Prostate gland (tissue), 2 donors: ENCODE measurements at regions not wholly inside any gene's neighbourhood (a gene's known extent, or its start where the extent isn't known, plus 50 kb on each side); places are given as distances from the start of the nearest gene placed in this dataset.

ENCODE experiments used
- DNase-seq: peaks from one replicate; pipeline ENCODE4 v3.0.0-alpha.2; 2019; ENCODE audit warnings: low spot score
- H3K27ac ChIP-seq, 2 donors: fragments of 200-600 bp; sonication (generic); 2 replicates each; pipeline ENCODE4 v1.5.1; 2017 to 2019
- H3K27me3 ChIP-seq: fragments of 200-600 bp; sonication (generic); replicated peaks from 2 replicates; pipeline ENCODE4 v1.5.1; 2019; ENCODE audit not compliant: insufficient read depth
- H3K36me3 ChIP-seq, 2 donors: fragments of 200-600 bp; sonication (generic); 1 replicate in 1 of 2; 2 replicates in 1 of 2; pipeline versions ENCODE4 v1.5.1 to v1.8.1; 2017 to 2019
- H3K4me1 ChIP-seq: fragments of 200-600 bp; sonication (generic); replicated peaks from 2 replicates; pipeline ENCODE4 v1.5.1; 2019
- H3K4me3 ChIP-seq, 2 donors: fragments of 200-600 bp; sonication (generic); 2 replicates each; pipeline ENCODE4 v1.5.1; 2017 to 2019
- H3K9me3 ChIP-seq: fragments of 200-600 bp; sonication (generic); 2 replicates; pipeline ENCODE4 v1.5.1; 2017
- POLR2A ChIP-seq: fragments of 450-650 bp; IDR thresholded peaks from one replicate; pipeline ENCODE4 v1.6.1; 2016; ENCODE audit warnings: antibody characterized with exemption, mild to moderate bottlenecking
- POLR2AphosphoS5 ChIP-seq: sonication (generic); formaldehyde crosslinking; IDR thresholded peaks from one replicate; pipeline ENCODE4 v1.6.1; 2017; ENCODE audit warnings: antibody characterized with exemption
- WGBS: methylation state at CpG from one replicate; pipeline ENCODE4 v1.1.5; 2018; 5-methylcytosine and 5-hydroxymethylcytosine counted together
- intact Hi-C: fragments of 100-400 bp; cut with DNase I; formaldehyde crosslinking; loops from one replicate; pipeline ENCODE4 v1.14.2; 2022
- TF ChIP-seq, protein P1 (sequence below), 4 experiments: fragments of 200-600 bp in 2 of 4; fragments of 450-650 bp in 2 of 4; sonication (generic) in 2 of 4; IDR thresholded peaks; 1 replicate in 3 of 4; 2 replicates in 1 of 4; pipeline ENCODE4 v1.5.1; 2016 to 2019; ENCODE audit warnings: antibody characterized with exemption in 4 of 4, mild to moderate bottlenecking in 2 of 4, moderate library complexity in 2 of 4

DNA sequence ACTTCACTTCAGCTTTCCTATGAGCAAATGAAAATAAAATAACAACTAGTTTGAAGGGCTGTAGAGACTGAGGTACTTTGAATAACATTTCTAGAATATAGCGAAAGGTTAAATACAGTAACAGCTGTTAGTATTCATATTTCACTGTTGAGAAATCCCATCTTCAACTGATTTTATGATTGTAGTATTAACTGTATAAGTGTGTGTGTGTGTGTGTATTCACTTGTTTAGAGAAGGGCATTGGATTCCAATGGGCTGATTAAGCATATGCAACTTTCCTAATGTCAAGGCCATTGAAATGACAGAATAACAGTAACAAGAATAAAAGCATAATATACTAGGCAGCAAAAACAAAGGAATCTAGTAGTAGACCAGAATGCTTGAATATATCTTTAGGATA, 957.5 kb upstream of the EPHA7 start:
- H3K36me3 ChIP-seq = no peaks in the 10 kb centered on the region
- H3K9me3 ChIP-seq = no peaks in the 10 kb centered on the region
- no peak for TF ChIP-seq POLR2AphosphoS5
- TF ChIP-seq POLR2A = no peak
- TF ChIP-seq, protein P1, sequence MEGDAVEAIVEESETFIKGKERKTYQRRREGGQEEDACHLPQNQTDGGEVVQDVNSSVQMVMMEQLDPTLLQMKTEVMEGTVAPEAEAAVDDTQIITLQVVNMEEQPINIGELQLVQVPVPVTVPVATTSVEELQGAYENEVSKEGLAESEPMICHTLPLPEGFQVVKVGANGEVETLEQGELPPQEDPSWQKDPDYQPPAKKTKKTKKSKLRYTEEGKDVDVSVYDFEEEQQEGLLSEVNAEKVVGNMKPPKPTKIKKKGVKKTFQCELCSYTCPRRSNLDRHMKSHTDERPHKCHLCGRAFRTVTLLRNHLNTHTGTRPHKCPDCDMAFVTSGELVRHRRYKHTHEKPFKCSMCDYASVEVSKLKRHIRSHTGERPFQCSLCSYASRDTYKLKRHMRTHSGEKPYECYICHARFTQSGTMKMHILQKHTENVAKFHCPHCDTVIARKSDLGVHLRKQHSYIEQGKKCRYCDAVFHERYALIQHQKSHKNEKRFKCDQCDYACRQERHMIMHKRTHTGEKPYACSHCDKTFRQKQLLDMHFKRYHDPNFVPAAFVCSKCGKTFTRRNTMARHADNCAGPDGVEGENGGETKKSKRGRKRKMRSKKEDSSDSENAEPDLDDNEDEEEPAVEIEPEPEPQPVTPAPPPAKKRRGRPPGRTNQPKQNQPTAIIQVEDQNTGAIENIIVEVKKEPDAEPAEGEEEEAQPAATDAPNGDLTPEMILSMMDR (IDR thresholded peaks at IDR 0.05) = no peak
- intact Hi-C loops = no loop called here
- no peak for DNase-seq
- no peak overlapping the region for H3K4me3 ChIP-seq
- no peak overlapping the region for H3K27ac ChIP-seq
- no peaks in the 10 kb centered on the region for H3K27me3 ChIP-seq
- 85% methylated on average over 1 of the region's 1 CpG for WGBS
- H3K4me1 ChIP-seq = no peaks in the 10 kb centered on the region

DNA sequence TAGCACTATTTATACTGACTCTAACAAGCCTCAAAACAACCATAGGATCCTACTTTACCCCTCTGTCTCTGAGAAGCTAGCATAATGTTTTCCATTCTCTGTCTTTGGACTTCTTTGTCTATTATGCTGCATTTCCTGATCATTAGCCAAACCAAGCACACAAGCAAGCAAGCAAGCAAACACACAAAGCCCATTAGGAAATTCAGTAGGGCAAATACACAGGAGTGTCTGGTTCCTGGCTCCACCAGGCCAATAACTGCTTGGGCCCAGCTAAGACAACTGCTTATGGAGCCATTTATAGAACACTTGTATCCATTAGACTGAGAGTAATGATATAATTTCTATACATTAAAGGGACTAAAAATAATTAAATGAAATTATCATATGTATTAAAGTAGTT, 952.9 kb upstream of the EPHA7 start:
- intact Hi-C loops = no loop called here
- no peak overlapping the region for H3K27ac ChIP-seq
- H3K36me3 ChIP-seq = no peaks in the 10 kb centered on the region
- H3K9me3 ChIP-seq = no peaks in the 10 kb centered on the region
- no peak for DNase-seq
- TF ChIP-seq POLR2AphosphoS5 (no peak), POLR2A (no peak)
- TF ChIP-seq, protein P1 (IDR thresholded peaks at IDR 0.05) = no peak
- no peaks in the 10 kb centered on the region for H3K4me1 ChIP-seq
- no peak overlapping the region for H3K4me3 ChIP-seq
- H3K27me3 ChIP-seq = no peaks in the 10 kb centered on the region

DNA sequence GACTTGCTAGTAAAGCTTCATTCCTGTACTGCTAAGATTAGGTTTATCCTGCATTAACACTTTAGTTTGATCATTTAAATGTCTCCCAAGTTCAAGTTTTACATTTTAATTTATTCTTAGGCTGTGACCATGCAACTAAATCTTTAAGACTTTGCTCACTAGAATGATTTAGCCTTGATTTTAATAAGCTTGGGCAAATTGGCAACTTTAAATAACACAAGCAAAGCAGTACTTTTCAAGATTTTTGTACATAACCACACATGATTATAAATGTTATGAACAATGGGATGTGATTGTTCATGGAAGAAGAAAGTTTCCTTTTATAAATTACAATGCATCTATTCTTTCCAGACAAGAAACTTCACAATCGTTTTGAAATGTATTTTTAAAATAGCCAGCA, 948.0 kb upstream of the EPHA7 start:
- Histone ChIP-seq H3K4me3 (no peak overlapping the region), H3K9me3 (no peaks in the 10 kb centered on the region), H3K27ac (no peak overlapping the region), H3K36me3 (no peaks in the 10 kb centered on the region), H3K4me1 (no peaks in the 10 kb centered on the region), H3K27me3 (no peaks in the 10 kb centered on the region)
- intact Hi-C loops = no loop called here
- 49% methylated on average over 1 of the region's 1 CpG for WGBS
- TF ChIP-seq POLR2A = no peak
- no peak for TF ChIP-seq POLR2AphosphoS5
- TF ChIP-seq, protein P1 (IDR thresholded peaks at IDR 0.05) = no peak
- no peak for DNase-seq

DNA sequence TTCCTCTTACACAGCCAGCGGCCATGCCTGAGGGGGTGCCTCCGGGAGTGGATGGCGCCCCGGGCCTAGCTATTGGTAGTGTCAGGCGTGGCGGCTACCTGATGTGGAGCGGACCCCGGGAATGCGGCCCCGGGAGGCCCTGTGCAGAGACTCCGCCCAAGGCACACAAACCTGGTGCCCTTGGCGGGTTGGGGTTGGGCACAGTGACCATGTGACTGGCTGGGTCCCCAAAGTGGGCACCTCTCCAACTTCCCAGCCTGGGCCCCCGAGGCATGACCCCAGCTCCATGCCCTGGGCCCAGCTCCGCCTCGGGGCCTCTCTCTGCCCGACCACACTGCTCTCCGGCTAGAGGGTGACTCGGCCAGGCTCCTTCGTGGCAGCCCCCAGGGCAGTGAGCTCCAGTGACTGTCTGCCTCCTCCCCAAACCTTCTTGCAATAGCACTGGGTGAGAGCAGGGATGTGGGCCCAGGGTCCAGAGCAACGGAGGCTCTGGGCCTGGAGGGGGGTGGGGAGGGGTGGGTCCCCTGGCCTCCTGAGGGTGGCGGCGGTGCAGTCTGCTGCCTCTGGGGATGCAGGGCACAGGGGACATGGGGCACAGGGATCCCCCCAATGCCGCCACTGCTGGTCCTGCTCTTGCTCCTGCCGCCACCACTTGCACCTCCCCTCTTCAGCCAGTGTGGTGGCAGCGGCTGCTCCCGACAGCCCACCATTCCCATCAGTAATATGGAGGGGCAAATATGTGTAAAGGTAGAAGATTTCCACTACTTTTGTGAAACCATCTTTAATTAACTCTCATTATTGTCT, 942.9 kb upstream of the EPHA7 start:
- no peak overlapping the region for H3K4me3 ChIP-seq
- no peaks in the 10 kb centered on the region for H3K27me3 ChIP-seq
- WGBS = 99% methylated on average over 23 of the region's 26 CpGs
- no peaks in the 10 kb centered on the region for H3K9me3 ChIP-seq
- no peaks in the 10 kb centered on the region for H3K4me1 ChIP-seq
- DNase-seq = no peak
- intact Hi-C loops = no loop called here
- H3K36me3 ChIP-seq = no peaks in the 10 kb centered on the region
- TF ChIP-seq POLR2A (no peak), POLR2AphosphoS5 (no peak)
- TF ChIP-seq, protein P1 (IDR thresholded peaks at IDR 0.05) = no peak
- H3K27ac ChIP-seq = no peak overlapping the region

DNA sequence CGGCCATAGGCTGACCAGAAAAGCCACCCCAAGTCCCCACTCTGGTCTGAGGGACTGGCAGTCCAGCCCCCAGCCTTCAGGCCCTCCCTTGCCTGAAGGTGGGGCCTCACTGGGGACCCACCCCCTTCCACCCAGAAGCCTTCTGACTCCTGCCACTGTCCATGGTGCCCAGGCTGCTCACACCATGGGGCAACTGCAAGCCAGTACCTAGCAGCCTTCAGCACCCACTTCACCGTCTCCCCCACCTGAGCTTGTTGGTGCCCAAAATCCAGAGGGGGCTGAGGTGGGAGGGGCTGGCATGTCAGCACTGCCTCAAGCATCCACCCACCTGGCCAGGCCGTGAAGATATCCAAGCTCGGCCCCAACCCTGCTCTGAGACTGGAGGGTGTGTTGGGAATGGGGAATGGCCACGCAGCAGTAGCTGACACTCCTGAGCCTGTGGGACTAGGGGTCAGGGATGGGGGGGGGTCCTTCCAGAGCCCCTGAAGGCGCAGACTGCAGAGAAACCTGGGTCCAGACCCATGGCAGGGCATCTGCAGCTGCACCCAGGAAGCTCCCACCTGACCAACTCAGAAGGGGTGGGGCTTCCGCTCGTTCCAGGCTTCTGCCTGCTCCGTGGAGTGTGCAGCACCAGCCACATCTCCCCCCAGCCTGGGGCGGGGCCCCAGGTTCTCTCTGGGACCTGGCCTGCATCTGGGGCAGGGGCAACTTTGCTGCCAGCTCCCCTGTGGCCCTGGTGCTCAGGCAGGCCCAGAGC, 942.1 kb upstream of the EPHA7 start:
- 91% methylated on average over 10 of the region's 10 CpGs for WGBS
- TF ChIP-seq POLR2AphosphoS5 = no peak
- TF ChIP-seq, protein P1 (IDR thresholded peaks at IDR 0.05) = no peak
- TF ChIP-seq POLR2A = no peak
- H3K36me3 ChIP-seq = no peaks in the 10 kb centered on the region
- H3K4me3 ChIP-seq = no peak overlapping the region
- H3K27ac ChIP-seq = no peak overlapping the region
- no peaks in the 10 kb centered on the region for H3K4me1 ChIP-seq
- no peaks in the 10 kb centered on the region for H3K9me3 ChIP-seq
- intact Hi-C loops = no loop called here
- no peak for DNase-seq
- H3K27me3 ChIP-seq = no peaks in the 10 kb centered on the region
